ENCODE measurements at regions not wholly inside any gene's neighbourhood (a gene's known extent, or its start where the extent isn't known, plus 50 kb on each side); places are given as distances from the start of the nearest gene placed in this dataset.

- TF ChIP-seq CTCF (IDR thresholded peaks at IDR 0.05; ENCODE audit: low read depth, low read length) = no peak
- no peak for TF ChIP-seq EZH2phosphoT487 (IDR thresholded peaks at IDR 0.05; ENCODE audit: low read depth)
Observed at GRCh38 chr11:15824060-15824459, 532.3 kb downstream of the SOX6 start.
